ENCODE measurements at regions not wholly inside any gene's neighbourhood (a gene's known extent, or its start where the extent isn't known, plus 50 kb on each side); places are given as distances from the start of the nearest gene placed in this dataset.

GRCh38 chr2:35731674-35732073 is 623.9 kb upstream of the CRIM1 start:
- DNase-seq (ENCODE audit: low read depth) = no peak
- Histone ChIP-seq H3K27me3 (replicated peaks; ENCODE audit: control insufficient read depth, insufficient read depth, low read length) (no peaks in the 10 kb centered on the region), H3K9me3 (ENCODE audit: control insufficient read depth, low read length) (no peaks in the 10 kb centered on the region), H3K9ac (ENCODE audit: low read length) (no peak overlapping the region), H3K4me1 (ENCODE audit: control insufficient read depth, insufficient read depth, low read length) (no peaks in the 10 kb centered on the region), H3K4me3 (ENCODE audit: low read length) (no peak overlapping the region), H3K36me3 (ENCODE audit: control insufficient read depth, insufficient read depth, low read length, severe bottlenecking) (no peaks in the 10 kb centered on the region)

- DNase-seq (ENCODE audit: low read depth) = no peak
- Histone ChIP-seq H3K9ac (ENCODE audit: low read length) (no peak overlapping the region), H3K36me3 (ENCODE audit: control insufficient read depth, insufficient read depth, low read length, severe bottlenecking) (no peaks in the 10 kb centered on the region), H3K9me3 (ENCODE audit: control insufficient read depth, low read length) (no peaks in the 10 kb centered on the region), H3K27me3 (replicated peaks; ENCODE audit: control insufficient read depth, insufficient read depth, low read length) (no peaks in the 10 kb centered on the region), H3K4me1 (ENCODE audit: control insufficient read depth, insufficient read depth, low read length) (no peaks in the 10 kb centered on the region), H3K4me3 (ENCODE audit: low read length) (no peak overlapping the region)
These were observed 640.7 kb upstream of the CRIM1 start for GRCh38 chr2:35714883-35715282.

GRCh38 chr2:35708411-35708923 is 647.1 kb upstream of the CRIM1 start:
- H3K9ac ChIP-seq (ENCODE audit: low read length) = no peak overlapping the region
- H3K4me3 ChIP-seq (ENCODE audit: low read length) = no peak overlapping the region
- DNase-seq (ENCODE audit: low read depth) = peak; percentile 2
- no peaks in the 10 kb centered on the region for H3K36me3 ChIP-seq (ENCODE audit: control insufficient read depth, insufficient read depth, low read length, severe bottlenecking)
- no peaks in the 10 kb centered on the region for H3K9me3 ChIP-seq (ENCODE audit: control insufficient read depth, low read length)
- H3K27me3 ChIP-seq (replicated peaks; ENCODE audit: control insufficient read depth, insufficient read depth, low read length) = no peaks in the 10 kb centered on the region
- H3K4me1 ChIP-seq (ENCODE audit: control insufficient read depth, insufficient read depth, low read length) = no peaks in the 10 kb centered on the region

- H3K4me1 ChIP-seq (ENCODE audit: control insufficient read depth, insufficient read depth, low read length) = no peaks in the 10 kb centered on the region
- DNase-seq (ENCODE audit: low read depth) = no peak
- no peaks in the 10 kb centered on the region for H3K36me3 ChIP-seq (ENCODE audit: control insufficient read depth, insufficient read depth, low read length, severe bottlenecking)
- H3K4me3 ChIP-seq (ENCODE audit: low read length) = no peak overlapping the region
- no peak overlapping the region for H3K9ac ChIP-seq (ENCODE audit: low read length)
- no peaks in the 10 kb centered on the region for H3K9me3 ChIP-seq (ENCODE audit: control insufficient read depth, low read length)
- no peaks in the 10 kb centered on the region for H3K27me3 ChIP-seq (replicated peaks; ENCODE audit: control insufficient read depth, insufficient read depth, low read length)
These were observed 667.3 kb upstream of the CRIM1 start for GRCh38 chr2:35688309-35688708.

GRCh38 chr2:35651688-35652323 is 703.8 kb upstream of the CRIM1 start:
- DNase-seq (ENCODE audit: low read depth) = no peak
- H3K27me3 ChIP-seq (replicated peaks; ENCODE audit: control insufficient read depth, insufficient read depth, low read length) = no peaks in the 10 kb centered on the region
- H3K9me3 ChIP-seq (ENCODE audit: control insufficient read depth, low read length) = peaks cover 3% of the 10 kb centered on the region
- H3K9ac ChIP-seq (ENCODE audit: low read length) = no peak overlapping the region
- no peak overlapping the region for H3K4me3 ChIP-seq (ENCODE audit: low read length)
- no peaks in the 10 kb centered on the region for H3K36me3 ChIP-seq (ENCODE audit: control insufficient read depth, insufficient read depth, low read length, severe bottlenecking)
- no peaks in the 10 kb centered on the region for H3K4me1 ChIP-seq (ENCODE audit: control insufficient read depth, insufficient read depth, low read length)

GRCh38 chr2:35614640-35615039 is 740.9 kb upstream of the CRIM1 start:
- no peaks in the 10 kb centered on the region for H3K36me3 ChIP-seq (ENCODE audit: control insufficient read depth, insufficient read depth, low read length, severe bottlenecking)
- no peaks in the 10 kb centered on the region for H3K4me1 ChIP-seq (ENCODE audit: control insufficient read depth, insufficient read depth, low read length)
- DNase-seq (ENCODE audit: low read depth) = no peak
- H3K27me3 ChIP-seq (replicated peaks; ENCODE audit: control insufficient read depth, insufficient read depth, low read length) = no peaks in the 10 kb centered on the region
- H3K9me3 ChIP-seq (ENCODE audit: control insufficient read depth, low read length) = no peaks in the 10 kb centered on the region
- no peak overlapping the region for H3K4me3 ChIP-seq (ENCODE audit: low read length)
- no peak overlapping the region for H3K9ac ChIP-seq (ENCODE audit: low read length)

GRCh38 chr2:35606394-35606793 is 749.2 kb upstream of the CRIM1 start:
- H3K4me3 ChIP-seq (ENCODE audit: low read length) = no peak overlapping the region

GRCh38 chr2:35598310-35598709 is 757.3 kb upstream of the CRIM1 start:
- no peaks in the 10 kb centered on the region for H3K4me1 ChIP-seq (ENCODE audit: control insufficient read depth, insufficient read depth, low read length)
- no peaks in the 10 kb centered on the region for H3K27me3 ChIP-seq (replicated peaks; ENCODE audit: control insufficient read depth, insufficient read depth, low read length)
- H3K4me3 ChIP-seq (ENCODE audit: low read length) = no peak overlapping the region
- no peak overlapping the region for H3K9ac ChIP-seq (ENCODE audit: low read length)
- no peaks in the 10 kb centered on the region for H3K36me3 ChIP-seq (ENCODE audit: control insufficient read depth, insufficient read depth, low read length, severe bottlenecking)
- peaks cover 12% of the 10 kb centered on the region for H3K9me3 ChIP-seq (ENCODE audit: control insufficient read depth, low read length)
- DNase-seq (ENCODE audit: low read depth) = no peak

More at GRCh38 chr2:35606394-35606793, 749.2 kb upstream of the CRIM1 start:
- Histone ChIP-seq H3K36me3 (ENCODE audit: control insufficient read depth, insufficient read depth, low read length, severe bottlenecking) (no peaks in the 10 kb centered on the region), H3K4me1 (ENCODE audit: control insufficient read depth, insufficient read depth, low read length) (no peaks in the 10 kb centered on the region), H3K27me3 (replicated peaks; ENCODE audit: control insufficient read depth, insufficient read depth, low read length) (no peaks in the 10 kb centered on the region), H3K9me3 (ENCODE audit: control insufficient read depth, low read length) (no peaks in the 10 kb centered on the region), H3K9ac (ENCODE audit: low read length) (no peak overlapping the region)
- DNase-seq (ENCODE audit: low read depth) = no peak

GRCh38 chr2:35591886-35592285 is 763.7 kb upstream of the CRIM1 start:
- Histone ChIP-seq H3K27me3 (replicated peaks; ENCODE audit: control insufficient read depth, insufficient read depth, low read length) (no peaks in the 10 kb centered on the region), H3K9me3 (ENCODE audit: control insufficient read depth, low read length) (peaks cover 11% of the 10 kb centered on the region), H3K4me3 (ENCODE audit: low read length) (no peak overlapping the region)

GRCh38 chr2:35585972-35586371 is 769.6 kb upstream of the CRIM1 start:
- no peak overlapping the region for H3K4me3 ChIP-seq (ENCODE audit: low read length)
- DNase-seq (ENCODE audit: low read depth) = no peak
- no peaks in the 10 kb centered on the region for H3K4me1 ChIP-seq (ENCODE audit: control insufficient read depth, insufficient read depth, low read length)
- no peak overlapping the region for H3K9ac ChIP-seq (ENCODE audit: low read length)
- no peaks in the 10 kb centered on the region for H3K27me3 ChIP-seq (replicated peaks; ENCODE audit: control insufficient read depth, insufficient read depth, low read length)
- peaks cover 17% of the 10 kb centered on the region for H3K9me3 ChIP-seq (ENCODE audit: control insufficient read depth, low read length)
- H3K36me3 ChIP-seq (ENCODE audit: control insufficient read depth, insufficient read depth, low read length, severe bottlenecking) = no peaks in the 10 kb centered on the region

More at GRCh38 chr2:35591886-35592285, 763.7 kb upstream of the CRIM1 start:
- Histone ChIP-seq H3K9ac (ENCODE audit: low read length) (no peak overlapping the region), H3K4me1 (ENCODE audit: control insufficient read depth, insufficient read depth, low read length) (no peaks in the 10 kb centered on the region), H3K36me3 (ENCODE audit: control insufficient read depth, insufficient read depth, low read length, severe bottlenecking) (no peaks in the 10 kb centered on the region)
- DNase-seq (ENCODE audit: low read depth) = no peak

- no peak overlapping the region for H3K4me3 ChIP-seq (ENCODE audit: low read length)
- H3K27me3 ChIP-seq (replicated peaks; ENCODE audit: control insufficient read depth, insufficient read depth, low read length) = no peaks in the 10 kb centered on the region
- H3K9me3 ChIP-seq (ENCODE audit: control insufficient read depth, low read length) = peaks cover 17% of the 10 kb centered on the region
- DNase-seq (ENCODE audit: low read depth) = no peak
- H3K4me1 ChIP-seq (ENCODE audit: control insufficient read depth, insufficient read depth, low read length) = no peaks in the 10 kb centered on the region
- H3K36me3 ChIP-seq (ENCODE audit: control insufficient read depth, insufficient read depth, low read length, severe bottlenecking) = no peaks in the 10 kb centered on the region
- no peak overlapping the region for H3K9ac ChIP-seq (ENCODE audit: low read length)
These were observed 772.9 kb upstream of the CRIM1 start for GRCh38 chr2:35582637-35583036.

GRCh38 chr2:35580956-35581355 is 774.6 kb upstream of the CRIM1 start:
- Histone ChIP-seq H3K9ac (ENCODE audit: low read length) (no peak overlapping the region), H3K4me1 (ENCODE audit: control insufficient read depth, insufficient read depth, low read length) (no peaks in the 10 kb centered on the region), H3K9me3 (ENCODE audit: control insufficient read depth, low read length) (peaks cover 7% of the 10 kb centered on the region), H3K4me3 (ENCODE audit: low read length) (no peak overlapping the region), H3K27me3 (replicated peaks; ENCODE audit: control insufficient read depth, insufficient read depth, low read length) (no peaks in the 10 kb centered on the region), H3K36me3 (ENCODE audit: control insufficient read depth, insufficient read depth, low read length, severe bottlenecking) (no peaks in the 10 kb centered on the region)
- DNase-seq (ENCODE audit: low read depth) = no peak
